GM19238 (cell line): ENCODE measurements at regions not wholly inside any gene's neighbourhood (a gene's known extent, or its start where the extent isn't known, plus 50 kb on each side); places are given as distances from the start of the nearest gene placed in this dataset.

Experiments
- DNase-seq: peaks from one replicate; pipeline ENCODE4 v3.0.0; 2011; ENCODE audit warnings: low spot score; ENCODE audit not compliant: insufficient read length

- DNase-seq = no peak
Measured at GRCh38 chr4:43778187-43778915, 670.3 kb downstream of the KCTD8 start.

GRCh38 chr4:43781125-43781524 lies 667.5 kb downstream of the KCTD8 start:
- no peak for DNase-seq

- no peak for DNase-seq
Measured at GRCh38 chr4:43782391-43782790, 666.2 kb downstream of the KCTD8 start.

GRCh38 chr4:43816116-43816515 lies 632.5 kb downstream of the KCTD8 start:
- DNase-seq = no peak

GRCh38 chr4:43822621-43823020 lies 626.0 kb downstream of the KCTD8 start:
- no peak for DNase-seq

- DNase-seq = no peak
Measured at GRCh38 chr4:43835869-43836268, 612.7 kb downstream of the KCTD8 start.

- DNase-seq = no peak
Measured at GRCh38 chr4:43837171-43837570, 611.4 kb downstream of the KCTD8 start.

GRCh38 chr4:43837604-43838003 lies 611.0 kb downstream of the KCTD8 start:
- DNase-seq = no peak

- no peak for DNase-seq
Measured at GRCh38 chr4:43842594-43842993, 606.0 kb downstream of the KCTD8 start.

- no peak for DNase-seq
Measured at GRCh38 chr4:43843501-43843900, 605.1 kb downstream of the KCTD8 start.

GRCh38 chr4:43846111-43846587 lies 602.5 kb downstream of the KCTD8 start:
- no peak for DNase-seq

GRCh38 chr4:43853565-43854264 lies 594.9 kb downstream of the KCTD8 start:
- DNase-seq = no peak

GRCh38 chr4:43855283-43855682 lies 593.3 kb downstream of the KCTD8 start:
- DNase-seq = no peak

- DNase-seq = no peak
Measured at GRCh38 chr4:43864616-43865146, 583.9 kb downstream of the KCTD8 start.

- DNase-seq = no peak
Measured at GRCh38 chr4:43867908-43868307, 580.7 kb downstream of the KCTD8 start.

- no peak for DNase-seq
Measured at GRCh38 chr4:43875655-43876054, 573.0 kb downstream of the KCTD8 start.

- DNase-seq = no peak
Measured at GRCh38 chr4:43882470-43882869, 566.1 kb downstream of the KCTD8 start.

GRCh38 chr4:43886196-43886595 lies 562.4 kb downstream of the KCTD8 start:
- no peak for DNase-seq

- DNase-seq = no peak
Measured at GRCh38 chr4:43898836-43899235, 549.8 kb downstream of the KCTD8 start.

GRCh38 chr4:43903456-43903855 lies 545.2 kb downstream of the KCTD8 start:
- DNase-seq = no peak

- DNase-seq = no peak
Measured at GRCh38 chr4:43918377-43918776, 530.2 kb downstream of the KCTD8 start.

- no peak for DNase-seq
Measured at GRCh38 chr4:43932448-43932847, 516.2 kb downstream of the KCTD8 start.

GRCh38 chr4:43943998-43944397 lies 504.6 kb downstream of the KCTD8 start:
- DNase-seq = no peak
